ENCODE measurements at regions not wholly inside any gene's neighbourhood (a gene's known extent, or its start where the extent isn't known, plus 50 kb on each side); places are given as distances from the start of the nearest gene placed in this dataset.

GRCh38 chr11:112632866-112633505 lies 328.2 kb upstream of the NCAM1 start:
- no peak overlapping the region for H3K27ac Mint-ChIP-seq
- H3K36me3 Mint-ChIP-seq (ENCODE audit: low read depth) = no peaks in the 10 kb centered on the region
- no peak for DNase-seq
- no peak overlapping the region for H3K4me3 Mint-ChIP-seq
- intact Hi-C loops (cut with micrococcal nuclease) = no loop called here
- H3K9me3 Mint-ChIP-seq = no peaks in the 10 kb centered on the region
- no peaks in the 10 kb centered on the region for H3K4me1 Mint-ChIP-seq
- H3K27me3 Mint-ChIP-seq = peaks cover 3% of the 10 kb centered on the region

GRCh38 chr11:112634551-112634950 lies 326.7 kb upstream of the NCAM1 start:
- Mint-ChIP-seq H3K9me3 (no peaks in the 10 kb centered on the region), H3K4me1 (no peaks in the 10 kb centered on the region), H3K27me3 (peaks cover 3% of the 10 kb centered on the region), H3K27ac (no peak overlapping the region), H3K4me3 (no peak overlapping the region), H3K36me3 (ENCODE audit: low read depth) (no peaks in the 10 kb centered on the region)
- DNase-seq = no peak
- intact Hi-C loops (cut with micrococcal nuclease) = no loop called here

GRCh38 chr11:112634995-112635737 lies 326.1 kb upstream of the NCAM1 start:
- intact Hi-C loops (cut with micrococcal nuclease) = no loop called here
- Mint-ChIP-seq H3K4me3 (no peak overlapping the region), H3K9me3 (no peaks in the 10 kb centered on the region), H3K27ac (no peak overlapping the region), H3K27me3 (peaks cover 3% of the 10 kb centered on the region), H3K36me3 (ENCODE audit: low read depth) (no peaks in the 10 kb centered on the region), H3K4me1 (no peaks in the 10 kb centered on the region)
- DNase-seq = no peak

- Mint-ChIP-seq H3K4me3 (no peak overlapping the region), H3K36me3 (ENCODE audit: low read depth) (no peaks in the 10 kb centered on the region), H3K27me3 (peaks cover 3% of the 10 kb centered on the region), H3K27ac (no peak overlapping the region), H3K4me1 (no peaks in the 10 kb centered on the region), H3K9me3 (no peaks in the 10 kb centered on the region)
- intact Hi-C loops (cut with micrococcal nuclease) = no loop called here
- DNase-seq = no peak
Observed at GRCh38 chr11:112637076-112637475, 324.1 kb upstream of the NCAM1 start.

- Mint-ChIP-seq H3K4me1 (no peaks in the 10 kb centered on the region), H3K9me3 (no peaks in the 10 kb centered on the region), H3K27me3 (peaks cover 3% of the 10 kb centered on the region), H3K36me3 (ENCODE audit: low read depth) (no peaks in the 10 kb centered on the region), H3K4me3 (no peak overlapping the region), H3K27ac (no peak overlapping the region)
- intact Hi-C loops (cut with micrococcal nuclease) = no loop called here
- DNase-seq = no peak
Observed at GRCh38 chr11:112637876-112638275, 323.3 kb upstream of the NCAM1 start.

- DNase-seq = no peak
- H3K4me3 Mint-ChIP-seq = no peak overlapping the region
- intact Hi-C loops (cut with micrococcal nuclease) = no loop called here
- H3K27ac Mint-ChIP-seq = no peak overlapping the region
- H3K4me1 Mint-ChIP-seq = no peaks in the 10 kb centered on the region
- H3K27me3 Mint-ChIP-seq = peaks cover 3% of the 10 kb centered on the region
- no peaks in the 10 kb centered on the region for H3K9me3 Mint-ChIP-seq
- H3K36me3 Mint-ChIP-seq (ENCODE audit: low read depth) = no peaks in the 10 kb centered on the region
Observed at GRCh38 chr11:112639469-112639868, 321.8 kb upstream of the NCAM1 start.

- no peaks in the 10 kb centered on the region for H3K27me3 Mint-ChIP-seq
- no peaks in the 10 kb centered on the region for H3K9me3 Mint-ChIP-seq
- intact Hi-C loops (cut with micrococcal nuclease) = no loop called here
- no peak overlapping the region for H3K4me3 Mint-ChIP-seq
- no peak for DNase-seq
- H3K36me3 Mint-ChIP-seq (ENCODE audit: low read depth) = no peaks in the 10 kb centered on the region
- H3K27ac Mint-ChIP-seq = no peak overlapping the region
- no peaks in the 10 kb centered on the region for H3K4me1 Mint-ChIP-seq
Observed at GRCh38 chr11:112643416-112643815, 317.8 kb upstream of the NCAM1 start.

DNA sequence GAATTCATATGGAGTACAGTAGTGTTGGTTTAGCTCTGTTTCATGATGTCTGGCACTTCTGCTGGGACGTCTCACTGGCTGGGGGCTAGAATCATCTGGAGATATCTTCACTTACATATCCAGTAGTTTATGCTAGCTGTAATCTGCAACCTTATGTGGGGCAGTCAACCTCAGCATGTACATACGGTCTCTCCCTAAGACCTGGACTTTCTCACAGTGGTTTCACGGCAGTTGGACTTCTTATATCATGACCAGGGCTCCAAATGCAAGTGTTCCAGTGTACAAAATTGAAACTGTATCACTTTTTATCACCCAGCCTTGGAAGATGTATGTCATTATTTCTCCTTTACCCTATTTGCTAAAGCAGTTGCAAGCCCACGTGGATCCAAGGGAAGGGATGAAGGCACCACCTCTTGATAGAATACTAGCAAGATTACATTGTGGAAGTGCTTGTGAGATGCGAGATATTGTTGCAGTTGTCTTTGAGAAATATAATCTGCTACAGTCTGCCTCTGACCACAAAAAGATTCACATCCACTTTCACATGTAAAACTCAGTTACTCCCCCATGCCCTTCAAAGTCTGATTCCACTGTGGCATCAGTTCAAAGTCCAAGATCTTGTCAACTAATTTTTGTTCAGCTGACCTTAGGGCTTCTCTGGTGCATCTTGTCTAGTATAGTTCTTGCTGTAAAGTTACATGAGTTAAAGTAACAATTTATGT lies 316.6 kb upstream of the NCAM1 start:
- Mint-ChIP-seq H3K4me1 (no peaks in the 10 kb centered on the region), H3K4me3 (no peak overlapping the region), H3K36me3 (ENCODE audit: low read depth) (no peaks in the 10 kb centered on the region), H3K27ac (no peak overlapping the region), H3K9me3 (no peaks in the 10 kb centered on the region), H3K27me3 (no peaks in the 10 kb centered on the region)
- DNase-seq = no peak
- intact Hi-C loops (cut with micrococcal nuclease) = no loop called here

DNA sequence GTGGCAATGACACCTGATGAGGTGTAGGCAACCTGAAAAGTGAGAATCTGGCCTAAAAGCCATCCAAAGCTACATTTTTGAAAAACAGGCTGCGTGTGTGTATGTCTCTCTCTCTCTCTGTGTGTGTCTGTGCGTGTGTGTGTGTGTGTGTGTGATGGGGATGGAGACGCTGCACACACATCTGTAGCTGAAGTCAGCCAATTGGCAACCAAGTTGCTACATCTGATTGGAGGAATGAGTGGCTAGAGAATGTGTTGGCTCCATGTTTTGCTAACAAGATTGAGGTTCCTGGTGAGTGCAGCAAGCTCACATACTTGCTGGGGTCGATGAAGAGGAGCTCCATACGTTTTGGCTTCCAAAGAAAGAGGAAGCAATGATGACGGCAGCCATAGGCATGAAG lies 311.4 kb upstream of the NCAM1 start:
- H3K9me3 Mint-ChIP-seq = no peaks in the 10 kb centered on the region
- DNase-seq = no peak
- intact Hi-C loops (cut with micrococcal nuclease) = no loop called here
- no peaks in the 10 kb centered on the region for H3K27me3 Mint-ChIP-seq
- no peaks in the 10 kb centered on the region for H3K4me1 Mint-ChIP-seq
- H3K4me3 Mint-ChIP-seq = no peak overlapping the region
- H3K27ac Mint-ChIP-seq = no peak overlapping the region
- H3K36me3 Mint-ChIP-seq (ENCODE audit: low read depth) = no peaks in the 10 kb centered on the region

GRCh38 chr11:112650527-112650926 lies 310.7 kb upstream of the NCAM1 start:
- no peak for DNase-seq
- Mint-ChIP-seq H3K36me3 (ENCODE audit: low read depth) (no peaks in the 10 kb centered on the region), H3K4me3 (no peak overlapping the region), H3K9me3 (no peaks in the 10 kb centered on the region), H3K27ac (no peak overlapping the region), H3K4me1 (no peaks in the 10 kb centered on the region), H3K27me3 (no peaks in the 10 kb centered on the region)
- intact Hi-C loops (cut with micrococcal nuclease) = no loop called here

DNA sequence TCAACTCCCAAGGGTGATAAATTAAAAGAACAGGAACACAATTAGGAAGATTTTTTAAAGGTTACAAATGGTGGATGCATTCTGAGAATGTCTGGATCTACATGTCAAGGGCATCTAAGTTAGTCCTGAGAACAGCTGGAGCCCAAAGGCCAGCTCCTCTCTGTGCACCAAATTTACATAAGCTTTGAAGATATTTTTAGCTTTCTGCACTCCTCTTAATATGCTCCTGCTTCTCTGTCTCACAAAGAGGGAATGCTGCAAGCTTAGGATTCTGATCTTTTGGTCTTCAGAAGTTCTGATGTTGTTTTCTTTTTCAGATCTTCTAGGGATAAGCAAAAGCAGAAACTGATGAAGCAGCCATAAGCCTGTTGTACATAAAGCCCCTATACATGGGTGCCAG lies 309.8 kb upstream of the NCAM1 start:
- Mint-ChIP-seq H3K9me3 (no peaks in the 10 kb centered on the region), H3K4me3 (no peak overlapping the region), H3K36me3 (ENCODE audit: low read depth) (no peaks in the 10 kb centered on the region), H3K4me1 (no peaks in the 10 kb centered on the region), H3K27ac (no peak overlapping the region), H3K27me3 (no peaks in the 10 kb centered on the region)
- DNase-seq = no peak
- intact Hi-C loops (cut with micrococcal nuclease) = no loop called here

DNA sequence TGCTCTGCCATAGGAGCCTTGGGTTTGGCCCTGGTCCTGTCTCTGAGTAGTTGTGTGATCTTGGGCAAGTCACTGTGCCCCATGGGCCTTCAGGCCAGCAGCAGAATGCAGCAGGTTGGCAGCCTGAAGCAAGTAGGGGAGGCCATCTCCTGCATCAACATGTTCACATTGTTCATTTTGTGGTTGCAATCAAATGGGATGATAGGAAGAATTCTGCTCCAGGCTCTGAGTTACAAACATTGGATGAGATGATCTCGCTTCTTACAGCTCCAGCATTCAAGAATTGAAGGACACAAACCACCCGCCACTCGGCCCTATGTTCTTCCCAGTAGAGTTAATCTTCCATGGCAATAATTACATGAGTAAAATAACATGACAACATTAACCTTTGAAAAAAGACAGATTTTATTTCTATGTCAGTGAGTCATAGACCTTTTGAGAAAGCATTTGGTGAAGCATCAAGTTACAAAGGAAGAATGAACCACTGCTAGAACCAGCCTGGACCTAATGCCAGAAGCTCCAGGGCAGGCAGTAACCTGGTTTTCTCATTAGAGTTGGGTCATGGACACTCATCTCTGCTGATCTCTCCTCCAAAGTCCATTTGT lies 308.3 kb upstream of the NCAM1 start:
- Mint-ChIP-seq H3K27ac (no peak overlapping the region), H3K9me3 (no peaks in the 10 kb centered on the region), H3K4me1 (no peaks in the 10 kb centered on the region), H3K36me3 (ENCODE audit: low read depth) (no peaks in the 10 kb centered on the region), H3K4me3 (no peak overlapping the region), H3K27me3 (no peaks in the 10 kb centered on the region)
- no peak for DNase-seq
- intact Hi-C loops (cut with micrococcal nuclease) = no loop called here

DNA sequence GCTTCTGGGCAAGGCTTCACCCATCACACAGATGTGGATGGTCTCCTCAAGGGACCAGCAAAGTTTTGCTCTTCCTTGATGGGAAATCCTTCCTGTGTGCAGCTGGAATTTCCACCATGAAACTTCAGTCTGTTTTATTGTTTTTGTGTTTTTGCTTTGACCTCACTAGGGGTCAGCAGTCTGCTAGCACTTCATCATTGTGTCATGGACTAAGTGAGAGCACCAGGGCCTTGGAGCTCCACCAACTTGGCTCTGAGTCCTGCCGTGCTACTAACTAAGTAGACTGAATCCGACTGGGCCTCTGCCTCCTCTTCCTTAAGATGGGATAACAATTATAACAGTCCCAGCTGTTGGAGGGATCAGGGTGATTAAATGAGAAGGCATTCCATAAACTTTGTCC lies 305.8 kb upstream of the NCAM1 start:
- Mint-ChIP-seq H3K4me1 (no peaks in the 10 kb centered on the region), H3K27ac (no peak overlapping the region), H3K4me3 (no peak overlapping the region), H3K9me3 (no peaks in the 10 kb centered on the region), H3K36me3 (ENCODE audit: low read depth) (no peaks in the 10 kb centered on the region), H3K27me3 (no peaks in the 10 kb centered on the region)
- no peak for DNase-seq
- intact Hi-C loops (cut with micrococcal nuclease) = no loop called here

- no peaks in the 10 kb centered on the region for H3K9me3 Mint-ChIP-seq
- no peak overlapping the region for H3K4me3 Mint-ChIP-seq
- intact Hi-C loops (cut with micrococcal nuclease) = no loop called here
- H3K27ac Mint-ChIP-seq = no peak overlapping the region
- no peaks in the 10 kb centered on the region for H3K27me3 Mint-ChIP-seq
- no peaks in the 10 kb centered on the region for H3K36me3 Mint-ChIP-seq (ENCODE audit: low read depth)
- DNase-seq = no peak
- no peaks in the 10 kb centered on the region for H3K4me1 Mint-ChIP-seq
Observed at GRCh38 chr11:112656772-112657428, 304.3 kb upstream of the NCAM1 start.

Measured in activated CD4-positive, alpha-beta T cell treated with anti-CD3 and anti-CD28 coated beads, Interleukin-2, amount 10 ng/mL, durations not matched to agents 24 days and 14 days (primary cell).